ENCODE measurements at regions not wholly inside any gene's neighbourhood (a gene's known extent, or its start where the extent isn't known, plus 50 kb on each side); places are given as distances from the start of the nearest gene placed in this dataset.
"Not testable (repeated sequence)": the region's sequence is repeated elsewhere in the genome, so short reads cannot be mapped to it uniquely, and the experiment has no call there.

DNA sequence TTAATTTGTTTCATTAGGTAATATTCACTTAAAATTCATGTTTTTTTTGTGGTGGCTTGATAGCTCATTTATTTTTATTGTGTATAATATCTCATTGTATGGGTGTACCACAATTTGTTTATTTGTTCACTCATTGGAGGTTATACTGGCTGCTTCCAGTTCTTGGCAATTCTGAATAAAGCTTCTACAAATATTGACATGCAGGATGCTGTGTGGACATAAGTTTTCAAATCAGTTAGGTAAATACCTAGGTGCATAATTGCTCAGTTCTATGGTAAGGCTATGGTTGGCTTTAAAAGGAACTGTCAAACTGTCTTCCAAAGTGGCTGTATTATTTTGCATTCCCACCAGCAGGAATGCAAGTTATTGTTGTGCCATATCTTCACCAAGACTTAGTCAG is 504.5 kb upstream of the GALNTL6 start:
- no peak for DNase-seq

DNA sequence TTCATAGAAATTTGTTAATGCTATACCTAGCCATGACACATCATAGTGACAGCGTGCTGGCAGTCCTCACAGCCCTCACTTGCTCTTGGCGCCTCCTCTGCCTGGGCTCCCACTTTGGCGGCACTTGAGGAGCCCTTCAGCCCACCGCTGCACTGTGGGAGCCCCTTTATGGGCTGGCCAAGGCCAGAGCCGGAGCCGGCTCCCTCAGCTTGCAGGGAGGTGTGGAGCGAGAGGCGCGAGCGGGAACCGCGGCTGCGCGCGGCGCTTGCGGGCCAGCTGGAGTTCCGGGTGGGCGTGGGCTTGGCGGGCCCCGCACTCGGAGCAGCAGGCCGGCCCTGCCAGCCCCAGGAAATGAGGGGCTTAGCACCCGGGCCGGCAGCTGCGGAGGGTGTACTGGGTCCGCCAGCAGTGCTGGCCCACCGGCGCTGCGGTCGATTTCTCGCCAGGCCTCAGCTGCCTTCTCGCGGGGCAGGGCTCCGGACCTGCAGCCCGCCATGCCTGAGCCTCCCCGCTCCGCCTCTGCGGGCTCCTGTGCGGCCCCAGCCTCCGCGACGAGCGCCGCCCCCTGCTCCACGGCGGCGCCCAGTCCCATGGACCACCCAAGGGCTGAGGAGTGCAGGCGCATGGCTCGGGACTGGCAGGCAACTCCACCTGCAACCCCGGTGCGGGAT is 515.0 kb upstream of the GALNTL6 start:
- DNase-seq: not testable (repeated sequence)

DNA sequence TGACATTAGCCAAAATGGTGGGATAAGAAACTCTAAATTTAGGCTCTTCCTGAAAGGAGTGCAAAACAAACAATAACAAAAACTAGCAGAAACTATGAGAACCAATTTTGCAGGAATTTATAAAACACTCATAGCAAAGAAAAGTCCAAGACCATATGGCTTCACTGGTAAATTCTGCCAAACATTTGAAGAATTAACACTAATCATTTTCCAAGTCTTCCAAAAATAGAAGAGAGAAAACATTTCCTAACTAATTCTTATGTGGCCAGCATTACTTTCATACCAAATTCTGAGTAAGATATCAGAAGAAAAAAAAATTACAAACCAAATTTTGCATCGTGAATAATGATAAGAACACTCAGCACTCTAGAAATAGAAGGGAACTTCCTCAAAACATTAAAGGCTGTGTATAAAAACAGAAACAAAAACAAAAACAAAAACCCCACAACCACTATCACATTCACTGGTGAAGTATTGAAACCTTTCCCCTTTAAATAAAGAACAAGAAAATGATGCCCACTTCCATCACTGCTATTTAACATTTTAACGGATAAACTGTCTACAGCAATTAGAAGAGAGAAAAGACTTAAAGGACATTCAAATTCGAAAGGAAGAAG is 524.3 kb upstream of the GALNTL6 start:
- DNase-seq: no peak

DNA sequence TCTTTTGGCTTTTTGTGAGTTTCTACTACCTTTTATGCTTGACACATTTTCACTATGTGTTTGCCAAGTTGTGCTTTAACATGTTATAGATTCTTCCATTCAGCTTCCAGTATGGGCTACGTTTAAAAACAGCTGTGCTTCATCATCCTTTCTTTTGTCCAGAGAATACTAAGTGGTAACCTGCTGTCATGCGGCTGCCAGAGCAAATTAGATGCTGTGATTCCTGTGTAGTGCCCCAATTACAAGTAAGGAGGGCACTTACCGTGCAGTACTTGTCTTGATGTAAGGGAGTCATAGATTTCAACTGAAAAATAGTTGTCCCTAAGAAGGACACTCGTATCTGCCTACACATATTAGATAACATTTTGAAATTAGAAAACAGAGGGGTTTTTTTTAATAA is 531.8 kb upstream of the GALNTL6 start:
- DNase-seq: no peak

DNA sequence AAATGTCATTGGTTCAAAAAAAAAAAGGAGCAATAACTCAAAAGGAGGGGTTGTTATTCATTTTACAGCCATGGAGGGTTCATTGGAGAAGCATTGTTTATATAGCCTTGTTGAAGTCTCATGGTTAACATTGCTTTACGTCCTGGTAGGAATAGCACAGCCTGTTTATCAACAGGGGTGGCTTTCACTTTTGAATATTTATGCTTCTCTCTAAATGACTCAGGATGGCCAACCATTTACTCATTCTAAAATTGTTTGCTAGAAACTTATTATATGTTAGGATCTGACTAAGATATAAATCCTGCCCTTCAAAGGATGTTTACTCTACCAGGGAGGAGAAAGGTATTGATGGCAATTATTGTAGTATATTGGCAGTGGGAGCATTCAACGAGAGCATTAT is 534.1 kb upstream of the GALNTL6 start:
- DNase-seq: no peak

DNA sequence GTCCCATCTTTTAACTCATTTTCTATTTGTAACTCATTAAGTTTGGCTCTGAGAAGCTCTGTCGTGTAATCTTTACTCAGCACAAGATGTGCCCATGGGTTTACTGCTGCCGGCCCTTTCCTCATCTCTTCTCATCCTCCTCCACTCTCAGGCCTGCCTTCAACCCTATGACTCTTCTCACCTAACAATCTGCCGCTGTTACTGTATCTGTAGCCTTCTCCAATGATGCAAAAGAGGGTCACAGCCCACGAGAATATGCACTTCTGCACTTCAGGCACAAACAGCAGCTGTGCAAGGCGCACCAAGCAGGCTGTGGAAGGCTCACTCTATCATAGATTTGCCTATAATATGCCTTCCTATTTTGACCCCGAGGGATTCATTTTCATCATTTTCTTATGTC is 546.5 kb upstream of the GALNTL6 start:
- no peak for DNase-seq

DNA sequence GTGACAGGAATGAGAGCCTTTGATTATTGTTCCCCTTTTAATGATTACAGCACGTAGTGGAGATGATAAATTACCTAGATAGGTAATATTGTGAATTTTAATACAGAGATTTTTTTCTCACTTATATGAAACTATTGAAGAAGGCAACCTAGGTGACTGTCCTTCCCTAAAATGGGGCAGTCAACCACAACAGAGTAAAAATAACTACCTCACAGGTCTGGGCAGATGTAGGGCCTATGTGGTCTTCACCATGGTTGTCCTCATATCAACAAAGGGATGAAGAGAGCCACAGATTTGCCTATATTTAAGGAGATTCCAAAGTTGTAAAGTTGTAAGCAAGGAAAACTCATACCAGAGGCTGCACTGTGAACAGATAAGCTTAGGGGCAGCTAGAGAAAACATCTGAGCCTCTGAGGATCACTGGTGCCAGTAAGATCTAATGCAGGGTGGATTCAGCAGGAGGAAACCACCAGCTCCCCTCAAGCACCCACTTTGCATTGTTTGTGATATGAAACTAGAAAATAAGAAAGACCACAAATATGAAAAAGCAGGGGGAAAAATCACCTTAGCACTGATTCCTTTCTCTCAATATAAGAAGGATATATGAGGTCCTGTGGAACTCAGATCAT is 547.9 kb upstream of the GALNTL6 start:
- no peak for DNase-seq

DNA sequence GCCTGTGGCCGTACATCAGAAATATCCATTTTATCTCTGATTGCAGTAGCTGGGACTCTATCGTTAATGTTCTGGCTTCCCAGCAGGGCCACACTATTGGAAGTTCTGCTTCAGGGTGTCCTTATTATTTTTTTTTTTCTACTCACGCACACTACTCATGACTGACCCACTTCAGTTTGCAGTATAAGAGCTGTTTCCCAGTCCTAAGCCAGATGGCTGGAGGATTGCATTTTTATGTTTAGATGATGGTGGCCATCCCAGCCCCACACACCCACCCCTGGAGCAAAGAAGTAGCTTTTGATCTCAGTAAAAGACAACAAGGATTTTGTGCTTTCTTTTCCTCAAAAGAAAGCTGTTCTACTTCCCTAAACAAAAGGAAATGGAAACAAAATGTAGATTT is 557.0 kb upstream of the GALNTL6 start:
- DNase-seq: no peak

DNA sequence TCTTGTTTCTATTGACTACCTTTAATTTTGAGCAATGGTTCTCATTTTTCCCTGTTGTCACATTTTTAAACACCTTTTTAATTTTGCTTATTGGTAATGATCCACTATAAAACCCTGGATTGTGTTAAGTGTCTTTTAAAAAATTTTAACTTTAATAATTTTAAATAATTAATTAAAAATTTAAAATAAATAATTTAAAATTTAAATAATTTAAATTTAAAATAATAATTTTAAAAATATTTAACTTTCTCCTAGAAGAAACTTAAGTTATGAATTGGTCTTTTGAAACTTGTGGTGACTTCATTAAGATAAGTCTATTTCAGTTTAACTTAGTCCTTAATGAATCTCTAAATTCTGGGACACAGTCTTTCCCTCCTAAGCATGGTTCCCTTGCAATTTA is 566.3 kb upstream of the GALNTL6 start:
- no peak for DNase-seq

DNA sequence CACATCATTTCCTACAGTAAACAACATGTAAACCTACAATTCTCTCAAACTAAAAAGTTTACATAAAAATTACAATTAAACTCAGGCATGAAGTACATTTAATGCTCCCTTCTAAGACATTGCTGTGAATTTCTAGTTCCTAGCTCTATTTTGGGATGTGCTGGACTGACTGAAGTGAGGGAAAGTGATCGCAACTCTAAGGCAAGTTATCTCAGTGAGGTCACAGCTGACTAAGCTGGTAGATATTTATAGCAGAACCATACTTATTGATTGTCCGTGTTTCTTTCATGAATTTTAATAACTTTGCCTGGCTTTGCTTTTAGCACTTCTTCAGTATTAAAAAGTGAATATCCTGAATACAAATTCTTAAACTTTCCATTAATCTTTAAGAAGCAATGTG is 570.4 kb upstream of the GALNTL6 start:
- no peak for DNase-seq

DNA sequence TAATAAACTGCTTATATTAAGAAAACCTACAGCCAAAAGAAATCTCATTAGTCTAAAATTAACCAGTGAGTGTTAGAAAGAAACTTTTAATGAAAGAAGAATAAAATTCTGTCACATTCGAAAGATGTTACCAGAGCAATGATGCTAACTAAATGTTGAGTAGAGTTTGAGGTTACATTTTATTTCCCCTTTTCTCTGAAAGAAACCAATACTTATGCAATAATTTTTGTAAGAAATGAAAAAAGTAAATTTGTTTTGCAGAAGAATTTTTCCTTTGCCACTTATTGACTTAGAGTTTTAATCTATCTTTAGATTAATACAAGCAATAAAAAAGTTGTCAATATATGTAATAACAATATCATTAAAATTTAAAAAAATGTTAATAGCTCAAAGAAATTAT is 574.0 kb upstream of the GALNTL6 start:
- no peak for DNase-seq

DNA sequence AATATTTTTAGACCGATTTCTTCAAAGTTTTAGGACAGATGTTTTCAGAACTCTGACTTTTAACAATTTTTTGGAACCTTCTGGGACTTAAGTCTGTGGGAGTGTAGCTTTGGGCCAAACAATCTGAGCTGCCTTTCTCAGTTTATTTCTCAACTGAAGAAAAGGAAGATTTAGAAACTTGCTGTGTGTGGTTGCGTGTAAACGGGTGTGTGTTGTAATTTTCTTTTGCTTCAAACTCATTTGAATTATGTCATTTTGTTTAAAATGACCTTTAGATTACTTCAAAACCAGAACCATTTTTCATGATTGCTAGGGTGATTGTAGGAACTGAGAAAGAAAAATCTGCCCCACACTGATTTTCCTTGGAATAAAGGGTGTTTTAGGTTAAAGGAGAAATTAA is 577.7 kb upstream of the GALNTL6 start:
- DNase-seq: no peak

DNA sequence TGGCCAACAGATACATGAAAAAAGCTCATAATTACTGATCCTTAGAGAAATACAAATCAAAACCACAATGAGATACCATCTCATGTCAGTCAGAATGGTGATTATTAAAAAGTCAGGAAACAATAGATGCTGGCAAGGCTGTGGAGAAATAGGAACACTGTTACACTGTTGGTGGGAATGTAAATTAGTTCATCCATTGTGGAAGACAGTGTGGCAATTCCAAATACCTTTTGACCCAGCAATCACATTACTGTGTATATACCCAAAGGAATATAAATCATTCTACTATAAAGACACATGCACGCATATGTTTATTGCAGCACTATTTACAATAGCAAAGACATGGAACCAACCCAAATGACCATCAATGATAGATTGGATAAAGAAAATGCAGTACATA is 583.9 kb upstream of the GALNTL6 start:
- DNase-seq: not testable (repeated sequence)

DNA sequence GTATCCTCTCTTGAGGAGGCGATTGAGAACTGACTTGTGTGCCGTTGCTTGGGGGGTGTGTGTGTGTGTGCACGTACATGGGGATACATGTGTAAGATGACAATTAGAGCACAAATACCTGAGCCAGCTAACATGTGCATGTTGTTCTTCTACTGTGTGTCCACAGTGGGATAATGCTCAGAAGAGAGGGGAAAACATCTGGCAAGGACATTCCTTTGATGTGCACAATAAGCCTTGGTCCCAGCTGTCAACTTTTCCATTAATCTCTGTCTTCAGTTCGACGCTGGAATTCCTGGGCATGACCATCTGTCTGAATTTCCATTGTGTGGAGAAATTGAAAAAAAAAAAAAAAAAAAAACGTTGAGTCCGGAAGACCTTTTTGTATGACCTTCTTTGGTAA is 592.0 kb upstream of the GALNTL6 start:
- no peak for DNase-seq

DNA sequence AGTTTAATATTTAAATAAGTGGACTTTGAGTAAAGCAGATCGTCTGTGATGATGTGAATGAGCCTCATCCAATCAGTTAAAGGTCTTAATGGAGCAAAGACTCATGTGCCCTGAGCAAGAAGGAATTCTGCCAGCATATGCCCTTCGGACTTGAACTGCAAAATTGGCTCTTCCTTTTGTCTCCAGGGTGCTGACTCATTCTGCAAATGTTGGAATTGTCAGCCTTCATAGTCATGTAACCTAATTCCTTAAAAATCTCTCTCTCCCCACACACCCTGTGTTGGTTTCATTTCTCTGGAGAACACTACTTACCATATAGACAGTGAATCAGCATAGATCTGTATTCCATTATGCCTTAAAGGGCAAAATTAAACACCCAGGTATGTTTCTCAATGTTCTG is 609.8 kb upstream of the GALNTL6 start:
- DNase-seq: no peak

DNA sequence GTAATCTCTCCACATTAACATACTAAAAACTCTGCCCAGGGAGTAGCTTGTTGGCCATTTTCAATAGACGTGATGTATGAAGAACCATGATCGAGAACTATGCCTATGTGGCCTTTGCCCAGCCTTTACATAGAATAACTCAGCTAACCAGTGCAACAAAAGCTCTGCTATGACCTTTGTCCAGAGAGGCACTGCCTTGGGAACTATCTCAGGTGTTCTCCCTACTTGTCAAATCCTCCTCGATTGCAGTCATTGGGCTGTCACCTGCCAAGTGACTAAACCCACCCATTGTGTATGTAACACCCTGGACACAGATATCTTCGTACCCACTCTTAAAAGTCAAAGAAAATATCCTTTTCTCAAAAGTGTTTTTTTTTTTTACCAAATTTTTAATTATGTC is 610.3 kb upstream of the GALNTL6 start:
- DNase-seq: no peak

DNA sequence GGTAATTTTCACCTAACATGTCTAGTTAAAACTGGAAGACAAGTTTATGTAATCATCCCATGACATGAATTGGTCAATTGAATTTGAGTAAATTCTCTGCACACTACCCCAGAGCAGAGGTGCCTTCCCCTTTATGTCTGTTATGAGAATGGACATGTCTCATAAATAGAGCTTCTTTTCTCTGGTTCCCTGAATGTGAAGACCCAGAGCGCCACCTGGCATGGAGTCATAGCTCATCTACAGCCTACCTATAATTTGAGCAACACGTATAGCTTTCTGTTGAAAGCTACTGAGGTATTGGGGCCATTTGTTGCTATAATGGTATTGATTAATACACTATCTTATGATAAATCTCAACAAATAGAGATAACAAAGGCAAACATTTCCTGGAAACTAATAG is 626.5 kb upstream of the GALNTL6 start:
- no peak for DNase-seq

DNA sequence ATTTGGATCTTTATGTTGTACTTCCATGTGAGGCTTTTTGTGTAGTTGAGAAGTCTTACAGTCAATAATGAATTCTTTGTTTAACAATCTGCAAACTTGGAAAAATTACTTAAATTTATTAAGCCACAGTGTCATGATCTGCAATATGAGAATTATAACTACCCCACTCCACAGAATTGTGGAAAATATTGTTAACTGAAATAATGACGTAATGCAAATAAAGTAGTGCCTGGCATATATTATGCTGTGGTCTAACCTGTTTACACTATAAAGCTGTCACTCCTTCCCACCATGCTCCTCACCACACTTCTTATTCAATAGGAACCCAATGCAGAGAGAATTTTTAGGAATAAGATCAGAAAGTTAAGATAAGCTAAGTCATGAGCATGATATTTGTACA is 632.1 kb upstream of the GALNTL6 start:
- no peak for DNase-seq

DNA sequence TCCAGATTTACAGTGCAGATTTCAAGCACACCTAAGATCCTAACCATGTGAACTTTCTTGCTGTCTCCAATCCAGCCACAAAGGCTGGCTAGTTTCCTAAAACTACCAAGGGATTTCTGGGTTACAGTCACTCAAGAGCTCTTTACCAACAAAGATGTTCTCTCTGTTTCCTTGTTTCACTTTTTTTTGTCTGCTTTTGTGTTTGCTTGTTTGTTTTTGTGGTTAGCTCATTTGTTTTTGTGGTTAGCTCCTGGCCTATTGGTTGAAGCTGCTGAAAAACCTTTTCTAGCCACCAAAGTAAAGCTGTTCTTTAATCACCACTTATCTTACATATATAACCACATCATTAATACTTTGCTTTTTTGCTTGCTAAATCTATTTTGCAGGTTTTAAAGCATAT is 642.5 kb upstream of the GALNTL6 start:
- DNase-seq: no peak

DNA sequence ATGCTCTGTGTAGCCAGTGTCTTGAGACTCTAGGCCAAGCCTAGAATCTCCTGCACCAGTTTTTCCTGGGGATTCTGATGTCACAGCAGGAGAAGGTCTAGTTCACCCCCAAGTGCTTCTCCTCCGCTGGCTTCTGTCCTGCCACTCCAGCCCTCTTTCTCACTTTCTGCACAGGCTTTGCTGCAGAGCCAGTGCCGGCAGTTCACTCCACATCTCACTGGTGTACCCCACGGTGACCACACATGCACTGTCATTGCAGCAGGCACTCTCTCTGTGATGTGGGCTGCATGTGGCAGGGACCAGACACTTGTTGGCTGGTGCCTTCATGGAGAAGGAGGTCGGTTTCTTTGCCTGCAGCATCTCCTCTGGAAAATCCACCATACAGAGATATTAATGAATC is 643.8 kb upstream of the GALNTL6 start:
- no peak for DNase-seq

DNA sequence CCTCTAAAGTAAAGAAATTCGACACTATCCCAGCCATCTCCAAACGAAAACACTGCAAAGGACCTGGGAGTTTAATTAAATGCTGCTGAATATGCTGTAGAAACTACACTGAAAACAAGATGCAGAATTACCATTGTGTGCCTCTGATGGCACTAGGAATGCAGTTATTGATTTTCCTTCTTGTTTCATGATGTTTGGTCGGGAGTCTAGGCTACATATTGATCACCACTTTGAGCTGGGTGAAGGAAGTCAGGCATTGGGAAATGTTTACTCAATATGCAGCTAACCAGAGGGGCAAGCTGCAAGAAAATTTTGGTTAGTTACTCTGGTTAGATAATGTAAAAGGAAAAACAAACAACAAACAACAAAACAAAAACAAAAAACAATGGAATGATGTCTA is 650.7 kb upstream of the GALNTL6 start:
- no peak for DNase-seq

DNA sequence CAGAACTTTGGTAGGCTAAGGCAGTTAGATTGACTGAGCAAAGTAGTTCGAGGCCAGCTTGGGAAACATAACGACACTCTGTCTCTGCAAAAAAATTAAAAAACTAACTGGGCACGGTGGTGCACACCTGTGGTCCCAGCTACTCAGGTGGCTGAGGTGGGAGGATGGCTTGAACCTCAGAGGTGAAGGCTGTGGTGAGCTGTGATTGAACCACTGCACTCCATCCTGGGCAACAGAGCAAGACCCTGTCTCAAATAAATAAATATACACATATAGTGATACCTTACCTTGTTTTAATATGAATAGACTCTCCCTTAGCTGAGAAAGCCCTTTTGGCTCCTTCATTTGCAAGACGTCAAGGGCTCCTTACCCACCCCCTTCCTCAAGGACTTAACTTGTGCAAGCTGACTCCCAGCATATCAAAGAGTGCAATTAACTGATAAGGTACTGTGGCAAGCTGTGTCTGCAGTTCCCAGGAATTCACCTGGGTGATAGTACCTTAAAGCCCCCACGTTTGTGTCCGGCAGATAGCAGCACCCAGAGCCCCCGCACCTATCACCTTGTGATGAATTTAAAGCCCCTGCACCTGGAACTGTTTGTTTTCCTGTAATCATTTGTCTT is 655.6 kb upstream of the GALNTL6 start:
- DNase-seq: no peak

DNA sequence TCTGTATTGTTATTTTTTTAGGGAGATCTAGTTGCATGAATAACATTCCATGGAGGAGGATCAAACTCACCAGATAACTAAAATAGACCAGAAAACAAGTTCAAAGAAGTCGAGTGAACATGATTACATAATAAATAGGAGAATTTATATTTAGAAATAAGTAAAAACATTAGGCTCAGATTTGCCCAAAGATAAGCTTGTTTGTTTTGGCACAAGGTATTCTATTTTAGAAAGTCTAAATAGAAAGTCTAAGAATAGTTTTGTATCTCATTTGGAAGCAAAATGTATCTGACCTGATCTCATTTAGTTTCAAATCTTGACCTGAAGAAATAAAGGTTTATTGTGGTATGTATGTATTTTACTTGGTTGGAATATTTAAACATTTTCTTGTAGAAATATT is 670.6 kb upstream of the GALNTL6 start:
- DNase-seq: no peak

DNA sequence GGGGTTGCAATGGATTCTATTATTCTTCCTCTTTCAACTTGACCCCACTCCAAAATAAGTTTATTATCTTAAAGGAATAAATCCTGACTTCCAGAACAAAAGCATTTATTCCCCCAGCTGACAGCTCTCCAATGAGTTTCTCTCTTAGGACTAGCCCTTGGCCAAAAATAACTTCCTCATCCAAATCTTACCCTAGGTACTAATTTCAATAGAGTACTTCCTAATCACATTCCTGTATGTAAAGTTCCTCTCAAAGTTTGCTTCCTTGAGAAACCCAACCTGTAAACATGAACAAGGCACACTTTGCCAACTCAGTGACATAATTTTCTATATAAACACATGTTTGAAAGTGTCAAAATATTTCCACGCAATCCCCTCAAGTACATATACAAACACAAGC is 671.2 kb upstream of the GALNTL6 start:
- no peak for DNase-seq
